SK-N-SH (cell line): ENCODE measurements at regions not wholly inside any gene's neighbourhood (a gene's known extent, or its start where the extent isn't known, plus 50 kb on each side); places are given as distances from the start of the nearest gene placed in this dataset.

Experiments
- CTCF ChIA-PET: fragments of 300-600, 350-600 bp; formaldehyde crosslinking; extraction: SDS; loops from one replicate; lab custom pipeline; 2021; lab: Yijun Ruan, JAX
- POLR2A ChIA-PET: fragments of 350-600 bp; sonication (Branson Sonifier 250); formaldehyde crosslinking; extraction: SDS; loops from one replicate; lab custom pipeline; 2020; ENCODE audit warnings: antibody characterized with exemption, inconsistent platforms; lab: Yijun Ruan, JAX
- DNase-seq: peaks from one replicate; pipeline ENCODE4 v3.0.0; 2012
- H2AFZ ChIP-seq: fragments of 200-600 bp; sonication (generic); 2 replicates; pipeline ENCODE4 v1.8.1; 2016; ENCODE audit warnings: antibody characterized with exemption, mild to moderate bottlenecking, low read depth
- H3F3A ChIP-seq: fragments of 200-600 bp; sonication (generic); replicated peaks from 2 replicates; pipeline ENCODE3; 2016; ENCODE audit warnings: antibody characterized with exemption, mild to moderate bottlenecking; ENCODE audit not compliant: insufficient read depth
- H3K27ac ChIP-seq, 2 experiments: fragments of 200-500 bp in 1 of 2; fragments of 200-600 bp in 1 of 2; sonication (Bioruptor generic) in 1 of 2; sonication (generic), shearing (Covaris generic) in 1 of 2; 2 replicates each; pipeline versions ENCODE4 v1.5.1 to v1.6.1; 2014 to 2016; ENCODE audit warnings: low read depth in 2 of 2, inconsistent platforms in 1 of 2, low read length in 1 of 2, mild to moderate bottlenecking in 1 of 2, mixed read lengths in 1 of 2
- H3K27me3 ChIP-seq: fragments of 200-600 bp; sonication (generic), shearing (Covaris generic); 2 replicates; pipeline ENCODE4 v1.6.1; 2016; ENCODE audit warnings: mixed run types; ENCODE audit not compliant: insufficient read depth
- H3K36me3 ChIP-seq, 2 experiments: fragments of 200-500 bp in 1 of 2; fragments of 200-600 bp in 1 of 2; sonication (Bioruptor generic) in 1 of 2; sonication (generic) in 1 of 2; replicated peaks in 1 of 2; 2 replicates each; pipeline versions ENCODE3 to v1.5.1; 2014 to 2016; ENCODE audit warnings: low read length in 1 of 2, mild to moderate bottlenecking in 1 of 2; ENCODE audit not compliant: insufficient read depth in 2 of 2, control insufficient read depth in 1 of 2
- H3K4me1 ChIP-seq, 2 experiments: fragments of 200-500 bp in 1 of 2; fragments of 200-600 bp in 1 of 2; sonication (Bioruptor generic) in 1 of 2; sonication (generic), shearing (Covaris generic) in 1 of 2; 2 replicates each; pipeline versions ENCODE4 v1.5.1 to v1.6.1; 2014 to 2016; ENCODE audit warnings: low read depth in 1 of 2, low read length in 1 of 2, mixed run types in 1 of 2; ENCODE audit not compliant: insufficient read depth in 2 of 2, control insufficient read depth in 1 of 2
- H3K4me2 ChIP-seq: fragments of 200-600 bp; sonication (generic), shearing (Covaris generic); 2 replicates; pipeline ENCODE4 v1.6.1; 2017; ENCODE audit warnings: mixed run types
- H3K4me3 ChIP-seq, 2 experiments: fragments of 200-500 bp in 1 of 2; fragments of 200-600 bp in 1 of 2; sonication (Bioruptor generic) in 1 of 2; sonication (generic), shearing (Covaris generic) in 1 of 2; 2 replicates each; pipeline versions ENCODE4 v1.5.1 to v1.8.1; 2014 to 2016; ENCODE audit warnings: low read depth in 2 of 2, inconsistent platforms in 1 of 2, low read length in 1 of 2, mild to moderate bottlenecking in 1 of 2, mixed read lengths in 1 of 2, moderate library complexity in 1 of 2
- H3K79me2 ChIP-seq: fragments of 200-600 bp; sonication (generic); 2 replicates; pipeline ENCODE4 v1.8.1; 2017; ENCODE audit warnings: mild to moderate bottlenecking; ENCODE audit not compliant: insufficient read depth
- H3K9ac ChIP-seq: fragments of 200-600 bp; sonication (generic); 2 replicates; pipeline ENCODE4 v1.6.1; 2017; ENCODE audit warnings: mixed run types
- H3K9me2 ChIP-seq: fragments of 200-600 bp; sonication (generic); 2 replicates; pipeline ENCODE4 v1.6.1; 2017; ENCODE audit warnings: mixed run types
- H3K9me3 ChIP-seq: fragments of 200-600 bp; sonication (generic); 2 replicates; pipeline ENCODE4 v1.6.1; 2017; ENCODE audit warnings: mixed run types, mild to moderate bottlenecking, moderate library complexity
- H4K20me1 ChIP-seq: fragments of 200-600 bp; sonication (generic); 2 replicates; pipeline ENCODE4 v1.6.1; 2017; ENCODE audit warnings: mild to moderate bottlenecking, mixed run types; ENCODE audit not compliant: insufficient read depth
- EZH2phosphoT487 ChIP-seq: fragments of 200-600 bp; sonication (generic); IDR thresholded peaks from 2 replicates; pipeline ENCODE4 v1.6.1; 2017; ENCODE audit warnings: low read depth, mixed run types, mild to moderate bottlenecking, antibody characterized with exemption, moderate library complexity, borderline replicate concordance
- GABPA ChIP-seq: IDR thresholded peaks from 2 replicates; pipeline ENCODE4 v1.4.0; 2012; ENCODE audit warnings: low read depth, mild to moderate bottlenecking
- GATA2 ChIP-seq: sonication (generic); formaldehyde crosslinking; IDR thresholded peaks from 2 replicates; pipeline ENCODE4 v1.5.0; 2020; ENCODE audit warnings: mild to moderate bottlenecking, missing genetic modification reagents
- JUND ChIP-seq: IDR thresholded peaks from 2 replicates; pipeline ENCODE4 v1.4.0; 2012
- MEF2A ChIP-seq: IDR thresholded peaks from 2 replicates; pipeline ENCODE4 v1.4.0; 2012; ENCODE audit warnings: low read depth, borderline replicate concordance
- MXI1 ChIP-seq: IDR thresholded peaks from 2 replicates; pipeline ENCODE4 v1.6.1; 2012; ENCODE audit warnings: mild to moderate bottlenecking, low read depth, low read length, improper control_type of control experiment
- NRF1 ChIP-seq: IDR thresholded peaks from 2 replicates; pipeline ENCODE4 v1.6.1; 2012; ENCODE audit warnings: low read depth, mild to moderate bottlenecking, low read length
- POLR2AphosphoS5 ChIP-seq: IDR thresholded peaks from 2 replicates; pipeline ENCODE4 v1.6.1; 2012; ENCODE audit warnings: low read depth, low read length
- RAD21 ChIP-seq: IDR thresholded peaks from 2 replicates; pipeline ENCODE4 v1.6.1; 2012; ENCODE audit warnings: mild to moderate bottlenecking, low read length
- RCOR1 ChIP-seq: fragments of 150-350 bp; IDR thresholded peaks from 2 replicates; pipeline ENCODE4 v1.6.1; 2017; ENCODE audit warnings: antibody characterized with exemption, low read length
- RFX5 ChIP-seq: IDR thresholded peaks from 2 replicates; pipeline ENCODE4 v1.6.1; 2012; ENCODE audit warnings: mild to moderate bottlenecking, improper control_type of control experiment, low read length
- SIN3A ChIP-seq: IDR thresholded peaks from 2 replicates; pipeline ENCODE4 v1.6.1; 2012; ENCODE audit warnings: low read depth, mild to moderate bottlenecking, low read length, moderate library complexity, borderline replicate concordance
- TAF1 ChIP-seq: IDR thresholded peaks from 2 replicates; pipeline ENCODE4 v1.6.1; 2012; ENCODE audit warnings: low read depth, mild to moderate bottlenecking, low read length, moderate library complexity, borderline replicate concordance
- TCF12 ChIP-seq: IDR thresholded peaks from 2 replicates; pipeline ENCODE4 v1.4.0; 2012
- TEAD4 ChIP-seq: IDR thresholded peaks from 2 replicates; pipeline ENCODE4 v1.4.0; 2012; ENCODE audit warnings: mild to moderate bottlenecking, borderline replicate concordance; ENCODE audit not compliant: insufficient read depth
- YY1 ChIP-seq: IDR thresholded peaks from 2 replicates; pipeline ENCODE4 v1.4.0; 2012; ENCODE audit warnings: low read depth, mild to moderate bottlenecking
- WGBS: methylation state at CpG from one replicate; pipeline ENCODE4 v1.1.6; 2017; ENCODE audit warnings: low lambda C conversion rate; 5-methylcytosine and 5-hydroxymethylcytosine counted together
- TF ChIP-seq, protein P1 (sequence below): IDR thresholded peaks from 2 replicates; pipeline ENCODE4 v1.4.0; 2012; ENCODE audit warnings: low read depth, borderline replicate concordance
- TF ChIP-seq, protein P2 (sequence below): IDR thresholded peaks from 2 replicates; pipeline ENCODE4 v1.4.0; 2012; ENCODE audit warnings: low read depth
- TF ChIP-seq, protein P3 (sequence below): IDR thresholded peaks from 2 replicates; pipeline ENCODE4; 2012
- TF ChIP-seq, protein P4 (sequence below): fragments of 150-350 bp; IDR thresholded peaks from 2 replicates; pipeline ENCODE4 v1.6.1; 2016; ENCODE audit warnings: mild to moderate bottlenecking, low read depth, low read length
- TF ChIP-seq, protein P5 (sequence below): fragments of 200-600 bp; sonication (generic); IDR thresholded peaks from 2 replicates; pipeline ENCODE4 v1.6.1; 2017; ENCODE audit warnings: antibody characterized with exemption, mild to moderate bottlenecking, moderate library complexity

DNA sequence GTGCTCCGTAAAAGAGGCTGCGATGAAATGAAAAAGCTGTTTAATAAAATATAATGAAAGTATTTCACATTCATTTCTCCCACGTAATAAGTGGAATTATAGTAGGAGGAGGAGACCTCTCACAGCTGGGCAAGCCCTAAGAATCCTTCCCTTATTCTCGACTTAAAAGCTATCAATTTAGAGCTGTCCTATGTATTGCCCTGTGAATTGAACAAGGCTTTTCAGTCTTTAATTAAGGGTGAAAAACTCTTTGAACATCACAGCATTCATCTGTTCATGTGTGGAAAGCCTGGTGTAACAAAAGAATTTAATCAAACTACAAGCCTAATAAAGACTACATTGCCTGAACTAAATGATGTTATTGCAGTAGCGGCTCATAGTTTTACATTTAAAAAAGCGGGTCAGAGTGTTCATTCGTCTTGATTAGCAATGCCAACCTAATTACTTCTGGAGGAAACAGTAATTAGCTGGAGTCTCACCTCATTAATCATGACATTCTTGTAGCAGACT is 142.0 kb downstream of the ETNK1 start:
- no peak overlapping the region for H3K4me3 ChIP-seq
- CTCF ChIA-PET = interaction anchor here (0.6 kb wide), 1 partner anchor 252 kb away, joined by 3 read pairs; no protein-coding TSS in a partner anchor
- no peak overlapping the region for H2AFZ ChIP-seq
- no peaks in the 10 kb centered on the region for H4K20me1 ChIP-seq
- no peaks in the 10 kb centered on the region for H3K36me3 ChIP-seq
- no peaks in the 10 kb centered on the region for H3F3A ChIP-seq
- TF ChIP-seq MXI1 = no peak
- no peak for TF ChIP-seq NRF1
- TF ChIP-seq EZH2phosphoT487 = no peak
- H3K9me3 ChIP-seq = no peaks in the 10 kb centered on the region
- 52% methylated on average over 7 of the region's 7 CpGs for WGBS
- H3K27ac ChIP-seq = no peak overlapping the region
- H3K4me2 ChIP-seq = no peak overlapping the region
- POLR2A ChIA-PET = no interaction called here
- no peaks in the 10 kb centered on the region for H3K27me3 ChIP-seq
- no peak for DNase-seq
- H3K9ac ChIP-seq = no peak overlapping the region
- no peaks in the 10 kb centered on the region; a peak in 2 of 4 replicates for H3K4me1 ChIP-seq
- H3K79me2 ChIP-seq = no peaks in the 10 kb centered on the region
- no peaks in the 10 kb centered on the region for H3K9me2 ChIP-seq

DNA sequence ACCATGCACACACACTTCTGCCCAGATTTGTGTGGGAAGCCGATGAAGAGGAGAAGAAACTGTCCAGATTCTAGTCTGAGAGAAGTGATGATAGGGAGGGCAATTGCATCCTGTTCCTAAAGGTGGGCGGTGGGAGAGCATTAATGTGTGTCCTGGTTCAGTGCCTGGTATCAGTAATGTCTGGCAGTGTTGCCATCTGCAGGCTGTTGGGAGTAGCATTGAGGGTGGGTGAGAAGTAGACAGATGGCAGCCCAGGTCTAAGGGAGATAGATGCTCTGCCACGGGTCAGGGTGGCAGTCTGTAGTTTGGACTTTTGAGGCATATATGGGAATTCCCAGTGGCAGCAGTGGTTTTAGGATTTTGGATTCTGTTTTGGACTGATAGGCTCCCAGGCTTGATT is 156.4 kb downstream of the ETNK1 start:
- no peaks in the 10 kb centered on the region for H3K9me2 ChIP-seq
- TF ChIP-seq, protein P1, sequence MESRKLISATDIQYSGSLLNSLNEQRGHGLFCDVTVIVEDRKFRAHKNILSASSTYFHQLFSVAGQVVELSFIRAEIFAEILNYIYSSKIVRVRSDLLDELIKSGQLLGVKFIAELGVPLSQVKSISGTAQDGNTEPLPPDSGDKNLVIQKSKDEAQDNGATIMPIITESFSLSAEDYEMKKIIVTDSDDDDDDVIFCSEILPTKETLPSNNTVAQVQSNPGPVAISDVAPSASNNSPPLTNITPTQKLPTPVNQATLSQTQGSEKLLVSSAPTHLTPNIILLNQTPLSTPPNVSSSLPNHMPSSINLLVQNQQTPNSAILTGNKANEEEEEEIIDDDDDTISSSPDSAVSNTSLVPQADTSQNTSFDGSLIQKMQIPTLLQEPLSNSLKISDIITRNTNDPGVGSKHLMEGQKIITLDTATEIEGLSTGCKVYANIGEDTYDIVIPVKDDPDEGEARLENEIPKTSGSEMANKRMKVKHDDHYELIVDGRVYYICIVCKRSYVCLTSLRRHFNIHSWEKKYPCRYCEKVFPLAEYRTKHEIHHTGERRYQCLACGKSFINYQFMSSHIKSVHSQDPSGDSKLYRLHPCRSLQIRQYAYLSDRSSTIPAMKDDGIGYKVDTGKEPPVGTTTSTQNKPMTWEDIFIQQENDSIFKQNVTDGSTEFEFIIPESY = no peak
- TF ChIP-seq RAD21 (no peak), EZH2phosphoT487 (no peak), TAF1 (no peak), RCOR1 (no peak), SIN3A (no peak), JUND (no peak), YY1 (no peak), MEF2A (no peak), NRF1 (no peak), POLR2AphosphoS5 (no peak), RFX5 (no peak), TCF12 (no peak), GABPA (no peak), GATA2 (CRISPR knock-in tag) (no peak), TEAD4 (no peak)
- TF ChIP-seq, protein P2, sequence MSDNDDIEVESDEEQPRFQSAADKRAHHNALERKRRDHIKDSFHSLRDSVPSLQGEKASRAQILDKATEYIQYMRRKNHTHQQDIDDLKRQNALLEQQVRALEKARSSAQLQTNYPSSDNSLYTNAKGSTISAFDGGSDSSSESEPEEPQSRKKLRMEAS = no peak
- TF ChIP-seq, protein P3, sequence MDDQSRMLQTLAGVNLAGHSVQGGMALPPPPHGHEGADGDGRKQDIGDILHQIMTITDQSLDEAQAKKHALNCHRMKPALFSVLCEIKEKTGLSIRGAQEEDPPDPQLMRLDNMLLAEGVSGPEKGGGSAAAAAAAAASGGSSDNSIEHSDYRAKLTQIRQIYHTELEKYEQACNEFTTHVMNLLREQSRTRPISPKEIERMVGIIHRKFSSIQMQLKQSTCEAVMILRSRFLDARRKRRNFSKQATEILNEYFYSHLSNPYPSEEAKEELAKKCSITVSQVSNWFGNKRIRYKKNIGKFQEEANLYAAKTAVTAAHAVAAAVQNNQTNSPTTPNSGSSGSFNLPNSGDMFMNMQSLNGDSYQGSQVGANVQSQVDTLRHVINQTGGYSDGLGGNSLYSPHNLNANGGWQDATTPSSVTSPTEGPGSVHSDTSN = no peak
- TF ChIP-seq, protein P4, sequence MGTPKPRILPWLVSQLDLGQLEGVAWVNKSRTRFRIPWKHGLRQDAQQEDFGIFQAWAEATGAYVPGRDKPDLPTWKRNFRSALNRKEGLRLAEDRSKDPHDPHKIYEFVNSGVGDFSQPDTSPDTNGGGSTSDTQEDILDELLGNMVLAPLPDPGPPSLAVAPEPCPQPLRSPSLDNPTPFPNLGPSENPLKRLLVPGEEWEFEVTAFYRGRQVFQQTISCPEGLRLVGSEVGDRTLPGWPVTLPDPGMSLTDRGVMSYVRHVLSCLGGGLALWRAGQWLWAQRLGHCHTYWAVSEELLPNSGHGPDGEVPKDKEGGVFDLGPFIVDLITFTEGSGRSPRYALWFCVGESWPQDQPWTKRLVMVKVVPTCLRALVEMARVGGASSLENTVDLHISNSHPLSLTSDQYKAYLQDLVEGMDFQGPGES = no peak
- TF ChIP-seq, protein P5, sequence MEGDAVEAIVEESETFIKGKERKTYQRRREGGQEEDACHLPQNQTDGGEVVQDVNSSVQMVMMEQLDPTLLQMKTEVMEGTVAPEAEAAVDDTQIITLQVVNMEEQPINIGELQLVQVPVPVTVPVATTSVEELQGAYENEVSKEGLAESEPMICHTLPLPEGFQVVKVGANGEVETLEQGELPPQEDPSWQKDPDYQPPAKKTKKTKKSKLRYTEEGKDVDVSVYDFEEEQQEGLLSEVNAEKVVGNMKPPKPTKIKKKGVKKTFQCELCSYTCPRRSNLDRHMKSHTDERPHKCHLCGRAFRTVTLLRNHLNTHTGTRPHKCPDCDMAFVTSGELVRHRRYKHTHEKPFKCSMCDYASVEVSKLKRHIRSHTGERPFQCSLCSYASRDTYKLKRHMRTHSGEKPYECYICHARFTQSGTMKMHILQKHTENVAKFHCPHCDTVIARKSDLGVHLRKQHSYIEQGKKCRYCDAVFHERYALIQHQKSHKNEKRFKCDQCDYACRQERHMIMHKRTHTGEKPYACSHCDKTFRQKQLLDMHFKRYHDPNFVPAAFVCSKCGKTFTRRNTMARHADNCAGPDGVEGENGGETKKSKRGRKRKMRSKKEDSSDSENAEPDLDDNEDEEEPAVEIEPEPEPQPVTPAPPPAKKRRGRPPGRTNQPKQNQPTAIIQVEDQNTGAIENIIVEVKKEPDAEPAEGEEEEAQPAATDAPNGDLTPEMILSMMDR = no peak
- H3K9ac ChIP-seq = no peak overlapping the region
- no peak overlapping the region for H3K4me2 ChIP-seq
- WGBS = 23% methylated on average over 3 of the region's 3 CpGs
- H2AFZ ChIP-seq = no peak overlapping the region
- no peaks in the 10 kb centered on the region for H3K27me3 ChIP-seq
- no peak overlapping the region for H3K4me3 ChIP-seq
- H3K4me1 ChIP-seq = no peaks in the 10 kb centered on the region
- H3F3A ChIP-seq = no peaks in the 10 kb centered on the region
- H3K79me2 ChIP-seq = no peaks in the 10 kb centered on the region
- no peaks in the 10 kb centered on the region for H3K9me3 ChIP-seq
- no peaks in the 10 kb centered on the region for H4K20me1 ChIP-seq
- CTCF ChIA-PET = no interaction called here
- H3K36me3 ChIP-seq = no peaks in the 10 kb centered on the region
- POLR2A ChIA-PET = no interaction called here
- DNase-seq = no peak
- H3K27ac ChIP-seq = no peak overlapping the region
